NCI-H82 treated with DMSO at 0.1 percent for 48 hours (cell line): ENCODE measurements at regions not wholly inside any gene's neighbourhood (a gene's known extent, or its start where the extent isn't known, plus 50 kb on each side); places are given as distances from the start of the nearest gene placed in this dataset.
"Not testable (repeated sequence)": the region's sequence is repeated elsewhere in the genome, so short reads cannot be mapped to it uniquely, and the experiment has no call there.

Experiments used
- DNase-seq: peaks from one replicate; lab custom pipeline; 2025; ENCODE audit not compliant: unreplicated experiment; lab: John Stamatoyannopoulos, UW

DNA sequence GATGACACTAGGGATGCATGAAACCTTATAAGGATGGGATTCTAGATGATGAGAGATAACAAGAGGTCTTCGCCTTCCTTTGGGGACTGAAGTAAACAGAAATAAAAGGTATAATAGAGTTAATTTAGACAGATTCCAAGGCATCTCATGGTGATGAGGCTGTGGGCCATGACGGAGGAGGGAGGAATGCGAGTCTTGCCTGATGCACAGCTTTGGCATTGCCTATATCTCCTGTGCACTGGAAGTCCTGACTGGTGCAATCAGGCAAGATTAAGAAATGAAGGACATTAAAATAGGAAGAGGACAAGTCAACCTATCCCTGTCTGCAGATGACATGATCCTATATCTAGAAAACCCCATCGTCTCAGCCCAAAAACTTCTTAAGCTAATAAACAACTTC lies 526.4 kb upstream of the LMO3 start:
- DNase-seq, result no peak

DNA sequence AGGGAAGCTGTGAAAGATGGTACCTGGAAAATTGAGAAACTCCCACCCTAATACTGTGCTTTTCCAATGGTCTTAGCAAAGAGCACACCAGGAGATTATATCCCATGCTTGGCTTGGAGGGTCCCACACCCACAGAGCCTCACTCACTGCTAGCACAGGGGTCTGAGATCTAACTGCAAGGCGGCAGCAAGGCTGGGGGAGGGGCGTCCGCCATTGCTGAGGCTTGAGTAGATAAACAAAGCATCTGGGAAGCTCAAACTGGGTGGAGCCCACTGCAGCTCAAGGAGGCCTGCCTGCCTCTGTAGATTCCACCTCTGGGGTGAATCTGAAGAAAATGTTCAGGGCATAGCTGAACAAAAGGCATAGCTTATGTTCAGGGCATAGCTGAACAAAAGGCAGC lies 510.6 kb upstream of the LMO3 start:
- not testable (repeated sequence) for DNase-seq

DNA sequence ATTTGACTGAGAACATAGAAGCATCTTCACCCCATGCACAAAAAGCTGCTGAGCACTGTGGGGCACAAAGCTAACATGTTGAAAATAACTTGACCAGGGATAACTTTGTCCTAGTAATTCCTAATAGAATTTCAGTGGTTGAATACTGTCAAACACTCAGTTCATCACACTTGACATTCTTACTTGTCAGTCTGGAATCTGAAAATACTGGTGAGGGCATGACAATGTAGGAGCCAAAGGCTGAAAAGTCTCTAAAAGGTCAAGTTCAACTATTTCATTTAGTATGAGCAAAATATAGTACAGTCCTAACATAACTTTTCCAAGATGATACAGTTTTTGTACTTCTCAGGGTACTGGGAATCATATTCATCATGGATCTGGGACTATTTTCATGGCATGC lies 504.4 kb upstream of the LMO3 start:
- no peak for DNase-seq

DNA sequence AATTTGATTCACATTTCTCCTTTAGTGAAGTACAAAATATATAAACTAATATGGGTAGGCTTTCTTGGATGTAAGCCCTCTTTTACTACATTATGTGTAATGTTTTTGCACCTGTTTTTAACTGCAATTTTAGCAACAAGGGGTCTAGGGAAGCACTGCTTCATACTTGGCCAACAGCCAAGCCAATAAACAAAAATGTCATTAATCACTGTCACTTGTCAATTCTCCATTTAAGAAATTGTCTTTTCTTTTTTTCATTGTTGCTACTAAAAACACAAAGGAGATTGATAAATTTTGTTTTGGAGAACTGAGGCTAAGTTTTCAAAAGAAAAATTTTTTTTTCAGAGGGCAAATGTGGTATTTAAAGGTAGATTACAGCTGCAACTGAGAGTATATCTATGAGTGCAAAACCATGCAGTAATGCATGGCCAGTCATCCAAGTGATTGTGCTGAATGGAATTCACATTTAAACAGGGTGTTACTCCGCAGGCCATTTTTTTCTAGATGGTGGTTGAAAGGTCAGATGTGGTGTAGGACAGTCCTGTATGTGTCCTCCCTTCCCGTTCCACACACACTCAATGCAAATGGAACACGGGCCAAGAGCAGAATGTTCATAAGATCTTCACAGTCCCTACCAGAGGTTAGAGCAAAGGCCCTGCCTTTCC lies 503.0 kb upstream of the LMO3 start:
- DNase-seq, result no peak

DNA sequence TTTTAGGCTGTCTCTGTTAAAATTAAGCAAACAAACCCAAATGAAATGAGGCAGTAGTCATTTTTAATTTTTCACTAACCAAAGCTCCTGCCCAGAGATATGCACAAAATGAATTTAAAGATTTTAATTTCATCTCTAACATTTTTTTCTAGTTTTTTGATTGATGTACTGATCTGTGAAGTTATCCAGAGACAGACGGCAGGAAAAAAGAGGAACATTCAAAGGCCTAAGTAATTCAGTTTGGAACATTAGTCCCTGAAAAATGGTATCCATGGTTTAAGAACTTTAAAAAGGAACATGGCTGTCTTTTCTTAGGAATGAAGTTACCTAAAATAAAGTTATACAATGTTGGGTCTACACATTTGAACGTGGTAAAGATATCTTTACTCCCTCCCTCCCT lies 498.8 kb upstream of the LMO3 start:
- DNase-seq, result no peak

DNA sequence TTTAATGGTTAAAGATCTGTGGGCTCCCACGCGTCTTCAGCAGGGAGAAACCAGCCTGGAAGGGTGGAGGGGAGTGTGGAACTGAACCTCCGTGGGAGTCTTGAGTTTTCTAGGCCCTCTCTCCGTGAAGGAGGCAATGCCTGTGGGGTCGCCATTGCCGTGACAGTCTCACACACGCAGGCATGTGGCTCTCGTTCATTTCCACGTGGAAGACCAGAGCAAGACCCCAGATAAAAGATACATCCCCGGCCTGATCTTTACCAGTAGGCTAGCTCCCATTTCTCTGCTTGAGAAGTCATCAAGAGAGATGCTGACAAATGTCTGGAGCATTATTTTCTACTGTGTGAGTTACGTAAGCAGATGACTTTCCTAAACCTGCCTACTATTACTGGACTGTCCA lies 491.7 kb upstream of the LMO3 start:
- DNase-seq, result no peak

DNA sequence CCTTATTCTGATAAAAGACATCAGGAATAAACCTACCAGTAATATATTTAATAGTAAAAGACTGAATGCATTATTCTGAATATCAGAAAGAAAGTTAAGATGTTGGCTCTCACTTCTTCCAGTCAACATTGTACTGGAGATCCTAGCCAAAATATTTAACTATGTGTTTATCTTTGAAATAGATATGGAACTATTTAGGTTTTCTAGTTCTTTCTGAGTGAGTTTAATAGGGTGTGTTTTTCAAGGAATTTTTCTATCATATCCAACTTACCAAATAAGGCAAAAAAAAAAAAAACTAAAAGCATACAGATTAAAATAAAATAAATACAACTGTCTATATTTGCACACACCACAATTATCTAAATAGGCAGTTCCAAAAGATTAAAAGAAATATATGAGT lies 478.9 kb upstream of the LMO3 start:
- DNase-seq, result no peak

DNA sequence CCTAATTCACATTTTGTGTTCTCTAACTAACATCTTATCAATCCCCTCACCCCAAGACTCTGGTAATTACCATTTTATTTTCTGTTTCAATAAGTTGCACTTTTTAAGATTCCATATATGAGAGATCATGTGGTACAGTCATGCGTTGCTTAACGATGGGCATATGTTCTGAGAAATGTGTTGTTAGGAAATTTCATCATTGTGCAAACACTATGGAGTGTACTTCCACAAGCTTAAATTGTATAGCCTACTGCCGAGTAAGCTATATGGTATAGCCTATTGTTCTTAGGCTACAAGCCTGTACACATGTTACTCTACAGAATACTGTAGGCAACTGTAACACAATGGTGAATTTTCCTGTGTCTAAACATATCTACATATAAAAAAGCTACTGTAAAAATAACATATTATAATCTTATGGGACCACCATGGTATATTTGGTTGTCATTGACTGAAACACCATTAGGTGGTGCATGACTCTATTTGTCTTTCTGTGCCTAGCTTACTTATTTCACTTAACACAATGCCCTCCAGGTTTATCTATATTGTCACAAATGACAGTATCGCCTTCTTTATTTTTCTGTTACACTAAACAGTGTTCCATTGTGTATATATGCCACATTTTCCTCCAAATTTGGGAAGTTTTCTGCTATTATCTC lies 473.4 kb upstream of the LMO3 start:
- DNase-seq, result no peak

DNA sequence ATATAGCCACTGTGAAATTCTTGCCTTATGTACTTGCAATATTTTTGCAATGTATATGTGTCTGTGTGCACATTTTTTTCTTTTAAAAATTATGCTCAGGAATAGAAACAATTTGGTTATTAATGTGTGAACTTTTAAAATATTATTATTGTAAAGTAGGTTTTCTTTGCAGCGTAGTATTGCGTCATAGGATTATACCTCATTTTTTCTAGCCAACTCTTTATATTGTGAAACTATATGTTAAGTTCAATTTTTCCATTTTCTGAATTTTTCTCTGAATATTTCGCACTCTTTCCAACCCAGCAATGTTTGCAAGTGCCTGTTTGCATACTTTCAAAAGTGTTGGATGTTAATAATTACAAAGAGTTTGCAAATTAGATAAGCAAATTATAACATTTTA lies 471.6 kb upstream of the LMO3 start:
- DNase-seq, result no peak

DNA sequence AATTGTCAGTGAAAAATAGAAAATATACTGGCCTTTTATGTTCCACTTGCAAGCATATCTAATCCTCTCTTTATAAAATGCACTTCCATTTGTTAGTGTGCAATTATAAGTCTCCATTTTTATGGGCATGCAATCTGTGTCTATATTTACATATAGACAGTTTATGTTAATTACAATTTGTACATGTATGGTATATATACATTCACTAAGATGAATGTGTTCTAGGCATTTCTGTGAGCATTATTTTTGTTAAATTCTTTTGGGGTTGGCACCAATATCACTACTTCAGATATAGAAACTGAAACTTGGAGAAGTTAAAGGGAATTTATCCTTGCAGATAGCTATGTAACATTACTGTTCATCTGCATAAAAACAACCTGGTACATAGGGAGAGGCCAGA lies 470.8 kb upstream of the LMO3 start:
- DNase-seq, result no peak

DNA sequence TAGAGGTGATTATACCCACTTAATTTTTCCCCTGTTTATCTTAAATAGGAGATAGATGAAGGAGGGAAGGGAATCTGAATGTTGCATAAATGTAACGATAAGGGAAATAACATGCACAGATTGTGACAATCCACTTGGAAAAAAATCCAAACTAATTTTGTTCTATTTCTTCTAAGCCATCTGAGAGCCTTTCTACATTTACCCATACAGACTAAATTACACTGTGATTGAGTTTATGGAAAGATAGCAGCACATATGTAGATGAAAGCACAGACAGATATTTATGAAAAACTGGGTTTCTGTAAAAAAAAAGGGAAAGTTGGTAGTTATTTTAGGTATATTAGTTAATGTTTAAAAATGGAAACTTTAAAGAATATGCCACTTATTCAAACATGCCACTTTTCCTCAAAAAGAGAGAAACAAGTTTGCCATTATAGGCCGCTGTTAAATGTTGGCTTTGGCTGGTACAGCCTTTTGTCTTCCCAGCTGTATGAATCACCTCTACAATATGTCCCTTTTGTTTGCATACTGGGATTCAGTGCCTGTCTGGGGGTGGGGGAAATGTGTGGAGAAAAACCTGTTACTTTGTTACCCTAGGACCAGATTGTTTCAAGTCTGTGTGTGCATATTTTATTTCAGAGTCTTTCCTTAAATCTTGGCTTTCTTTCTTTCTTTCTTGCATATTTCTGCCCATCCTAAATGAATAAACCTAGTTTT lies 470.2 kb upstream of the LMO3 start:
- no peak for DNase-seq

DNA sequence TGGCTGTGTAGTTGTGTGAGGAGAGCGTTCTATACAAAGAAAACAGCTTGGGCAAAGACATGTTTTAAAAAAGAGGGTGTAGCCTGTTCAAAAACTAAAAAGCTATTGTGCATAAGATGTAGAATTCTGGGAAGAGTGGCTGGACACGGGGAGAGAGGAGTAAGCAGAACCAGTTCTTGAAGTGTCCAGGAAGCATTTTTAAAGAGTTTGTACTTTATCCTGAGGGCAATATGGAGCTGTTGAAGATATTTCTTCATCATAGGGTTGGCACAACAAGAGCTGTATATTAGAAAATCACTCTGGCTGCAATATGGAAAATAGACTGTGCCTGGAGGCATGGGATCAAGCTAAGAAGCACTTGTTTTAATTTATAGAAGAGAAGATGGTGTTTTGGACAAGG lies 458.9 kb upstream of the LMO3 start:
- DNase-seq, result no peak

DNA sequence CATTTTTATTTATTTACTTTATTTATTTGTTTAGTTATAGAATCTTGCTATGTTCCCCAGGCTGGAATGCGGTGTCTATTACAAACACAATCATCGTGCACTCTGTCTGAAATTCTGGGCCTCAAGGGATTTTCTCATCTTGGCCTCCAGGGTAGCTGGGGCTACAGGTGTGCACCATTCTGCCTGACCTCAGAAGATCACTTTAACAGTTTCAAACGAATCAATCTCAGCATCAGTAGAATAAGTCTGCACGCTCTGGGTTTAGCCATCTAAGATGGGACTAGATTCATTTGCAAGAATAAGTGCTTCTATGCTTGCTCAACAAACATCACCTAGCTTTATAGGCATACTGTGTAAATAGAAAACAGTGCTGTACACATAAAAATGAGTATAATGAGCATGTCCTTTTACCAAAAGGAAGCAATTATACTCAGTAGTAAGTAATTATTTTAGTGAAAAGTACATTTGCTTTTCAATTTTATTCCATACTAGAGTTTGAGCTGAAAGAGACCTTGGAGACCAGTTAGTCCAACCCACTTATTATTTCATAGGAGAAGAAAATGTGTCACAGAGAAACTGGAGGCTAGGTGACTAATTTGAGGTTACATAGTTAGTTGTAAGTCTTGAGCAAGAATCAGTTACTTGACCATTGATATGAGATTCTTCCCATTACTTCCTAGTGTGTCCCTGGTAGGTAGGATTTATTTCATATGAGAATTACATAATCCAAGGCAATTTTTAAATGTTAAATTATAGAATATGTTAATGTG lies 456.5 kb upstream of the LMO3 start:
- DNase-seq, result no peak

DNA sequence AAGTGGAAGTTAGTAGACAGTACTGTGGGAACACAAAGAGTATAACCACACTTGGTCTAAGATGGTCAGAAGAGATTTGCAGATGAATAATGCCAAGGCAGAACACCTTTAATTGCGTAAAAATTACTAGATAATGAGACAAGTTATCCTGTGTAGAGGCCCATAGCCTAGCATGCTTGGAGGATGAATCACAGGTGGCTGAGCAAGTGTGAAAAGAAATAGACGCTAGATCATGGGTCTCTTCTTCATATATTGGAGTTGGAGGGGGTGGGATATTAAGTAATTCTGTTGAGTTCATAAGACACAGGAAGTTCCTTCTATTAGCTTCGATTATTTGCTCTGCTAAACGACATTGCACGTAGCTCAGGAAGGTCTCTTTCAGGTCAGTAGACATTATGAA lies 454.3 kb upstream of the LMO3 start:
- no peak for DNase-seq

DNA sequence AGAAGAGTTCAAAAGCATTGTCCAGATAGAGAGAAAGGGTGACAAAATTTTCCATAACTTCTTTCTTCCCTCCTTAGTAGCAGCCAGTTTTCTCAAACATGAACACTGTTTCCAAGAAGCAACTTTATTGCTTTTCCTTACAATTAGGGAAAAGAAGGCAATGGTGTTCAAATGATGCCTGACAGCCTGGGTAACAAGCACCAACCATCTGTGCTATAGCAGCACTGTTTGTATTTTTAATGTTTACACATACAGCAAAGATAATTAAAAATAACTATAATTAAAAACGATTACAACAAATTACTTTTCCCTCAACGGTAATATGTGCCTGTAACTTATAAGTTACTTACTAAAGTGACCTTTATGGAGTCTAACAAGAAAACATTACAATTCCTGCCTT lies 450.6 kb upstream of the LMO3 start:
- no peak for DNase-seq

DNA sequence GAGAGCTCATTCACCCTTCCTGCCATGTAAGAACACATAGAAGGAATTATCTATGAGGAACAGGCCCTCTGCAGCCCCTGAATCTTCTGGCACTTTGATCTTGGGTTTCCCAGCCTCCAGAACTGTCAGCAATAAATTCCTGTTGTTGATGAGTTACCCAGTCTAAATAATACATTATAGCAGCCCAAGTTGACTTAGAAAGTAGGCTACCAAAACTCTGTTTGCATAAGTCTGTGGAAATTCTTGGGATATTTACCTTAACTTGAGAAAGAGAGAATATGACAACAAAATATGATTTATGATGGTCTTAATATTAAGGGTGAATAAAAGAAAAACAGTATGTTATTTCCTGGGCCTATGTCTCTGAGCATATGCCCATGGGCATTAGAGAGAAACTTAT lies 433.0 kb upstream of the LMO3 start:
- no peak for DNase-seq

DNA sequence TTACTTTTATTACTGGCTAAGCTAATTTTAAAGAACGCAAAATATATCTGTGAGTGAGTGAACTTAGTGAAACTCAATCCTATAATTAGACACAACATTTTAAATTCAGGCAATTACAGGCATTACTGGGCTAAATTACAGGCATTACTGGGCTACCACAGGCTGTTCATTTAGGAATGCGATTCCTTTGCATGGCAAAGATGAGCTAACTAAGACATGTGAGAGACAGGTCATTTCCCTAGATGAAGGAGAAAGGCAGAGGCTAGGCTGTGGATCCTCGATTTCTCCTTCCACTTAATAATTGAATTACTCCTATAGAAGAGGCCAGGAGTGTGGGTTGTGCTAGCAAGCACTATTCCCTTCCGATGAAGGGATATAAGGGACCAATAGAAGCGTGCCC lies 429.4 kb upstream of the LMO3 start:
- DNase-seq, result no peak

DNA sequence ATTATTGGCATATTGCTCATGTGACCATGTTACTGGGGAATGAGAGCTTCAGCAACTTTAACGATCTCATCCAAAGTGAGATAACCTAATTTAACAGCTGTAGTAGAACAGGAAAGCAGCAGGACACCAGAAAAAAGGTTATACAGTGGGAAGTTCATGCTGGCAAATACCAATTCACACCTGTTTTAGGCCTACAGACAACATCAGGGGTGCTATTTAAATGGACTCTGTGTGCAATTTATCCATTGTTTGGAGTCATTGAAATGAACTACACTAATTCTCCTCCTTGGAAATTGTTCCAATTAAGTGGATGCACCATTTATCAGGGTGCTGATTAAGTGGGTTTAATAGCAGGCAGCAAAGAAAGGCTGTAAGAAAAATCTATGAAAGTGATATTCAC lies 424.4 kb upstream of the LMO3 start:
- DNase-seq, result no peak

DNA sequence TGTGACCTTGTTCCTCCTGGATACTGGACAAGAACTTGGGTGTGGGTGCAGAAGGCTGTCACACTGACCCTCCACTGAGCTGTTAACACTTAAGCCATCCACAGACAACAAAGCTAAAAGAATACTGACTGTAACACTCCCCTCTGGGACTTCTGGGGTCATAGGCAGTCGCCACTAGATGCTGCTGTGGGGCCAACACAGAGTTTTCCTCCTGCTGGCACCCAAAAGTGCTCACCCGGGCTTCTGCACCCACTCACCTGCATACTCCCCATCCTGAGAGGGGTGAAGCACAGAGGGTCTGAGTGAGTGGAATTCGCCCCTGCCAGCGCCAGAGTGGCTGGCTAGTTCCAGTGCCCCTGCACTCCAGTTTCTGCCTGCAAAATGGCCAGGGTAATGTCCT lies 422.4 kb upstream of the LMO3 start:
- no peak for DNase-seq

DNA sequence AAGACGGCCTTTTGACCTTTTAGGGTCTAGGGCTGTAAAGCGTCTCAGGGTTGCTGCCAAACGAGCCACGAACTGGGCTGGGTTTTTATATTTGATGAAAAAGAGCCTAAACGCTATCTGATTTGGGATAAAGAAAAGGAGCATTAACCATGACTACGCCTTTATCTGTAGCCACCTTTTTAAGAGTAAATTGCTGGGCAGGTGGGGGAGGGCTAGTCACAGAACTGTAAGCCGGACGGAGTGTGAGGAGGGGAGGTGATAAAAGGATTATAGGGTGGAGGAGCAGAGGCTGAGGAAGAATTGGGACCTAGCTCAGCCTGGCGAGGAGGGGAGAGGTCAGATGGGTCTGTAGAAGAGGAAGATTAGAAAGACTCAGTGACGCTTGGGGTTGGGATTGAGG lies 419.5 kb upstream of the LMO3 start:
- DNase-seq, result not testable (repeated sequence)

DNA sequence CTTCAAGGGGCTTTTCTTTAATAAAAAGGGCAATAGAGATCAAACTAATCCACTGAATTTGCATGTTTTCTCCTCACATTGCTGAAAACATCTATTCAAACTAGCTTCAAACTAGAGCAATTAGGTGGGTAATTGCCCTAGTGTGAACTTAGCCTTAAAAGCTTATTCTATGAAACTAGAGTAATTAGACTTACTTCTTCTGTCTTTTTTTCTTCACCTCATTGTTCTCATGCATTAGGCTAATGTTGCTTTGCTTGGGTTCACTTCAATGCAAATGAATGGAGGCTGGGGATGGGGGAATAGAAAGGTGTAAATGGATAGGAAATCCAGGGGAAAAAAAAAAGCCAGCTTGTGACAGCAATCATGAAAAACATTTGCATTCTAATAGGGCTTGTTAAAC lies 414.8 kb upstream of the LMO3 start:
- DNase-seq, result no peak

DNA sequence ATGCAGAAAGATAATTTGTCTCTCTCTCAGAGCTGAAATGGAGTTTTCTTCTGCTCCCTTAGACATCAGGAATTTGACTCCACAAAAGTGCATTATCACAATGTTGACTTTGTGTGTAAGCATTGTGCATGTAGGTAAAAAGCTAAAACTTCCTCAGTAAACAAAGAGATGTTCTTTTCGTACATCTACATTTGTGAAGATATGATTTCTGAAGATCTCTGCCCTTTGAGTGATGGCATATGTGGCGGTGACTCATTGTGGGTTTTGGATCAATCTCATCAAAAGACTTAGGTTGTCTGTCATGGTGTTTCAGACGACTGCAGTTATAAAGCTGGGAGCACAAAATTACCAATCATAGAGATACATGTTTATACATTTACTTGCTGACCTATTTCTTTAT lies 411.4 kb upstream of the LMO3 start:
- DNase-seq, result no peak
